CD4-positive, alpha-beta T cell treated with Interleukin-21 for 1 hour (primary cell): ENCODE measurements at regions not wholly inside any gene's neighbourhood (a gene's known extent, or its start where the extent isn't known, plus 50 kb on each side); places are given as distances from the start of the nearest gene placed in this dataset.

Experiments
- DNase-seq: peaks from one replicate; pipeline ENCODE4 v3.0.0-alpha.2; 2020

GRCh38 chr2:107589079-107589491 is 237.6 kb upstream of the RGPD4 start:
- no peak for DNase-seq

GRCh38 chr2:107591561-107592279 is 235.0 kb upstream of the RGPD4 start:
- DNase-seq = no peak

- no peak for DNase-seq
Observed at GRCh38 chr2:107592280-107592624, 234.4 kb upstream of the RGPD4 start.

- DNase-seq = no peak
Observed at GRCh38 chr2:107595285-107595684, 231.4 kb upstream of the RGPD4 start.

- no peak for DNase-seq
Observed at GRCh38 chr2:107595749-107596148, 230.9 kb upstream of the RGPD4 start.

GRCh38 chr2:107597507-107597906 is 229.2 kb upstream of the RGPD4 start:
- DNase-seq = no peak

- no peak for DNase-seq
Observed at GRCh38 chr2:107602801-107603200, 223.9 kb upstream of the RGPD4 start.

- DNase-seq = no peak
Observed at GRCh38 chr2:107607054-107607453, 219.6 kb upstream of the RGPD4 start.

- DNase-seq = no peak
Observed at GRCh38 chr2:107607473-107607872, 219.2 kb upstream of the RGPD4 start.

- no peak for DNase-seq
Observed at GRCh38 chr2:107615039-107615438, 211.7 kb upstream of the RGPD4 start.

GRCh38 chr2:107618769-107619168 is 207.9 kb upstream of the RGPD4 start:
- DNase-seq = no peak

GRCh38 chr2:107621186-107622165 is 205.2 kb upstream of the RGPD4 start:
- no peak for DNase-seq

- no peak for DNase-seq
Observed at GRCh38 chr2:107622741-107623310, 203.9 kb upstream of the RGPD4 start.

- no peak for DNase-seq
Observed at GRCh38 chr2:107625982-107626381, 200.7 kb upstream of the RGPD4 start.

GRCh38 chr2:107627164-107627563 is 199.5 kb upstream of the RGPD4 start:
- DNase-seq = no peak

- DNase-seq = no peak
Observed at GRCh38 chr2:107627926-107628325, 198.8 kb upstream of the RGPD4 start.

- no peak for DNase-seq
Observed at GRCh38 chr2:107633580-107634147, 193.0 kb upstream of the RGPD4 start.

GRCh38 chr2:107634172-107634571 is 192.5 kb upstream of the RGPD4 start:
- DNase-seq = no peak

- DNase-seq = no peak
Observed at GRCh38 chr2:107635883-107636282, 190.8 kb upstream of the RGPD4 start.

- DNase-seq = no peak
Observed at GRCh38 chr2:107645586-107645985, 181.1 kb upstream of the RGPD4 start.

- no peak for DNase-seq
Observed at GRCh38 chr2:107648781-107649404, 177.8 kb upstream of the RGPD4 start.

- DNase-seq = no peak
Observed at GRCh38 chr2:107657049-107657448, 169.6 kb upstream of the RGPD4 start.

GRCh38 chr2:107663632-107664031 is 163.1 kb upstream of the RGPD4 start:
- no peak for DNase-seq
